Cardiac muscle cell (in vitro differentiated cells and primary cell): ENCODE measurements at regions not wholly inside any gene's neighbourhood (a gene's known extent, or its start where the extent isn't known, plus 50 kb on each side); places are given as distances from the start of the nearest gene placed in this dataset.
A peak's percentile ranks its signal among the peaks of the same experiment; 100 is the strongest.

ENCODE experiments used
- DNase-seq, 2 donors: peaks; one replicate each; pipeline versions ENCODE4 v3.0.0 to v3.0.0-alpha.2; 2010 to 2017; ENCODE audit warnings: low read depth in 1 of 2, low spot score in 1 of 2
- H3K27ac ChIP-seq: fragments of 200-600 bp; sonication (generic); 2 replicates; pipeline ENCODE4 v1.5.1; 2016
- H3K27me3 ChIP-seq: fragments of 200-600 bp; sonication (generic); 2 replicates; pipeline ENCODE4 v1.6.0; 2016; ENCODE audit warnings: control low read depth
- H3K36me3 ChIP-seq: fragments of 200-600 bp; sonication (generic); 2 replicates; pipeline ENCODE4 v1.5.1; 2016; ENCODE audit warnings: control low read depth
- H3K4me1 ChIP-seq: fragments of 200-600 bp; sonication (generic); 2 replicates; pipeline ENCODE4 v1.8.1; 2017; ENCODE audit warnings: low read depth, mild to moderate bottlenecking, mixed run types
- H3K4me3 ChIP-seq: fragments of 200-600 bp; sonication (generic); 2 replicates; pipeline ENCODE4 v1.5.1; 2016; ENCODE audit warnings: mild to moderate bottlenecking
- H3K9me3 ChIP-seq: fragments of 200-600 bp; sonication (generic); 2 replicates; pipeline ENCODE4 v1.5.1; 2017; ENCODE audit warnings: low read depth, mild to moderate bottlenecking, control low read depth
- CTCF ChIP-seq: IDR thresholded peaks from 2 replicates; pipeline ENCODE4 v1.5.1; 2012; ENCODE audit warnings: low read depth, mild to moderate bottlenecking, low read length

DNA sequence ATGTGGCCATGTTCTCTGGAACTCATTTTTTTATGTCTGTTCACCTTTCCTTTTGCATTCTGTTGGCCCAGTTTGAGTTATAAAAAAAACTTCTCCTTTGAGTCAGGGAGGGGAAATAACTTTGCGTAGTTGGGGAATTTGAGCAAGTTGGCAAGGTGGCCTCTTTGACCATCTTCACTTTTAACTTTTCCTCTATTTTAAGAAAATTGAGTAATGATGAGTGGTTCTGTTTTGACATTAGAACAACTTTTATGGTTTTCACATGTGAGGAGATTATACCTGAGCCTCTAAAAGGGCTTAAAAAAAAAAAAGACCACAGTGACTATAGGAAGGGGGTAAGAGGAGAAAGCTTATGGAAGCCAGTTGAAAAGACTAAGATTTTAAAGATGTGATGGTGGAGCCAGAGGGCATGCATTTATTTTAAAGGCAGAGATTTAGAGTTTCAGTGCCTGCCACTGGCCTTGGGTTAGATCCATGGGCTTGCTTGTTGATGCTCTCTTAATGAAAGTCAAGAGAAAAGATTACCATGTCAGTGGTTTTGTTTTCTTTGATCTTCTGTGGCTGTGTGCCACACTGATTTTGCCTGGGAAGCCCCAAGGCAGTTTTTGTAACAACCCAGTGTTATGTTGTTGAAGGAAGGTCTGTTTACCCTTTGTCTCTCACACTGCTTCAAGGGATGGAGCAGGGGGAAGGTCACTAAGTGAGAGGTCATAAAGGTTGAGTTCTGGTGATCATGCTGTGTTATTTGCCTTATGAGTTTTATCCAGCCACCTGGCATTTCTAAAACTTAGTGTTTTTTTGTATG lies 219.7 kb upstream of the CD180 start:
- no peaks in the 10 kb centered on the region for H3K9me3 ChIP-seq
- H3K36me3 ChIP-seq = no peaks in the 10 kb centered on the region
- H3K4me3 ChIP-seq = no peak overlapping the region
- H3K4me1 ChIP-seq = no peaks in the 10 kb centered on the region
- DNase-seq = no peak
- H3K27me3 ChIP-seq = no peaks in the 10 kb centered on the region
- no peak overlapping the region for H3K27ac ChIP-seq
- no peak for TF ChIP-seq CTCF

- DNase-seq = peak in 1 of 2 donors; percentile 57
- Histone ChIP-seq H3K4me1 (no peaks in the 10 kb centered on the region), H3K36me3 (no peaks in the 10 kb centered on the region), H3K27ac (no peak overlapping the region), H3K4me3 (no peak overlapping the region), H3K27me3 (no peaks in the 10 kb centered on the region), H3K9me3 (no peaks in the 10 kb centered on the region)
- TF ChIP-seq CTCF = no peak
Measured at GRCh38 chr5:67414712-67415111, 218.1 kb upstream of the CD180 start.

- no peak for DNase-seq
- TF ChIP-seq CTCF = no peak
- no peak overlapping the region for H3K27ac ChIP-seq
- H3K4me1 ChIP-seq = no peaks in the 10 kb centered on the region
- H3K9me3 ChIP-seq = no peaks in the 10 kb centered on the region
- no peaks in the 10 kb centered on the region for H3K27me3 ChIP-seq
- H3K36me3 ChIP-seq = no peaks in the 10 kb centered on the region
- no peak overlapping the region for H3K4me3 ChIP-seq
Measured at GRCh38 chr5:67413721-67414120, 217.1 kb upstream of the CD180 start.

GRCh38 chr5:67409126-67409777 lies 212.7 kb upstream of the CD180 start:
- Histone ChIP-seq H3K27ac (no peak overlapping the region), H3K27me3 (no peaks in the 10 kb centered on the region), H3K36me3 (no peaks in the 10 kb centered on the region), H3K4me3 (no peak overlapping the region), H3K4me1 (peaks cover 5% of the 10 kb centered on the region), H3K9me3 (no peaks in the 10 kb centered on the region)
- TF ChIP-seq CTCF = no peak
- DNase-seq = no peak

DNA sequence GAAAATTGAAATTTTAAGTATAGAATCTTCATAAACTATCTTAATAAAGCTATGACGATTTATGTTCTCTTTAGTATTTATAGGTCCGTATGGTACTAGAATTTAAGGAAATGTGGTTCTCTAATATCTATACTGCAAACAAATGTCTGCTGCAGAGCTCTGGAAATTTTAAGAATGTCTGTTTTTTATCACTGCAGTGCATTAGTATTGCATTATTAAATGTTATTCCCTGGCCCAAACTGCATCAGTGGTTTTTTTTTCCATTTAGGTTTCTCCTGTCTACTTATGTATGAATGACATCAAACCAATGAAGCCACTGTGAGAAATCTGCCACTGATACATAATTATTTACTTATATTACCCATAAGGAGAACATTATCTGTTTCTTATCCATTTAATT lies 211.4 kb upstream of the CD180 start:
- Histone ChIP-seq H3K9me3 (no peaks in the 10 kb centered on the region), H3K27me3 (no peaks in the 10 kb centered on the region)
- TF ChIP-seq CTCF = no peak

More for the DNA sequence above, 211.4 kb upstream of the CD180 start:
- H3K4me3 ChIP-seq = no peak overlapping the region
- H3K4me1 ChIP-seq = peaks cover 5% of the 10 kb centered on the region
- no peaks in the 10 kb centered on the region for H3K36me3 ChIP-seq
- DNase-seq = no peak
- no peak overlapping the region for H3K27ac ChIP-seq
